ENCODE measurements at regions not wholly inside any gene's neighbourhood (a gene's known extent, or its start where the extent isn't known, plus 50 kb on each side); places are given as distances from the start of the nearest gene placed in this dataset.

- Histone ChIP-seq H3K27ac (no peak overlapping the region), H3K36me3 (no peaks in the 10 kb centered on the region), H3K4me3 (no peak overlapping the region), H3K9me3 (peaks cover 0 to 6% (median 0%) of the 10 kb centered on the region in 8 donors), H3K27me3 (replicated peaks in 1 of 7) (no peaks in the 10 kb centered on the region), H3K4me1 (no peaks in the 10 kb centered on the region)
- DNase-seq = peak; percentile 52
- WGBS, 5 donors = 70 to 79% (median 77%) methylated on average over 12 of the region's 12 CpGs
- TF ChIP-seq CTCF (IDR thresholded peaks at IDR 0.05 in 8 of 11, conservative IDR thresholded peaks at IDR 0.05 in 3 of 11) (no peak), POLR2AphosphoS5 (IDR thresholded peaks at IDR 0.05) (no peak), POLR2A (IDR thresholded peaks at IDR 0.05) (no peak)
- intact Hi-C loops (cut with DNase I; ENCODE audit: low total_unique reads) = no loop called here
Observed at GRCh38 chr12:72146495-72146894, 125.7 kb upstream of the TRHDE start.

- Histone ChIP-seq H3K4me3 (no peak overlapping the region), H3K9me3 (peaks cover 0 to 4% (median 0%) of the 10 kb centered on the region in 8 donors), H3K27me3 (replicated peaks in 1 of 7) (no peaks in the 10 kb centered on the region), H3K27ac (no peak overlapping the region), H3K36me3 (no peaks in the 10 kb centered on the region), H3K4me1 (no peaks in the 10 kb centered on the region)
- DNase-seq = no peak
- intact Hi-C loops (cut with DNase I; ENCODE audit: low total_unique reads) = no loop called here
- 36 to 57% (median 51%) methylated on average over 3 of the region's 3 CpGs for WGBS, 5 donors
- TF ChIP-seq CTCF (IDR thresholded peaks at IDR 0.05 in 8 of 11, conservative IDR thresholded peaks at IDR 0.05 in 3 of 11) (no peak), POLR2AphosphoS5 (IDR thresholded peaks at IDR 0.05) (no peak), POLR2A (IDR thresholded peaks at IDR 0.05) (no peak)
Observed at GRCh38 chr12:72148709-72149108, 123.5 kb upstream of the TRHDE start.

GRCh38 chr12:72162875-72163274 lies 109.3 kb upstream of the TRHDE start:
- H3K4me1 ChIP-seq = no peaks in the 10 kb centered on the region
- 56 to 76% (median 73%) methylated on average over 2 of the region's 2 CpGs for WGBS, 5 donors
- no peak overlapping the region for H3K27ac ChIP-seq
- H3K9me3 ChIP-seq = no peaks in the 10 kb centered on the region
- no peak for TF ChIP-seq CTCF (IDR thresholded peaks at IDR 0.05 in 8 of 11, conservative IDR thresholded peaks at IDR 0.05 in 3 of 11)
- no peak for TF ChIP-seq POLR2AphosphoS5 (IDR thresholded peaks at IDR 0.05)
- no peak for TF ChIP-seq POLR2A (IDR thresholded peaks at IDR 0.05)
- H3K27me3 ChIP-seq (replicated peaks in 1 of 7) = no peaks in the 10 kb centered on the region
- H3K36me3 ChIP-seq = no peaks in the 10 kb centered on the region
- no peak overlapping the region for H3K4me3 ChIP-seq
- intact Hi-C loops (cut with DNase I; ENCODE audit: low total_unique reads) = no loop called here
- DNase-seq = no peak

- Histone ChIP-seq H3K4me3 (no peak overlapping the region), H3K4me1 (no peaks in the 10 kb centered on the region), H3K27me3 (replicated peaks in 1 of 7) (no peaks in the 10 kb centered on the region), H3K36me3 (no peaks in the 10 kb centered on the region), H3K27ac (no peak overlapping the region), H3K9me3 (no peaks in the 10 kb centered on the region)
- intact Hi-C loops (cut with DNase I; ENCODE audit: low total_unique reads) = no loop called here
- TF ChIP-seq POLR2A (IDR thresholded peaks at IDR 0.05) (no peak), CTCF (IDR thresholded peaks at IDR 0.05 in 8 of 11, conservative IDR thresholded peaks at IDR 0.05 in 3 of 11) (no peak), POLR2AphosphoS5 (IDR thresholded peaks at IDR 0.05) (no peak)
- DNase-seq = no peak
Observed at GRCh38 chr12:72168851-72169250, 103.3 kb upstream of the TRHDE start.

Measured in spleen (tissue), 11 donors.